ENCODE measurements at regions not wholly inside any gene's neighbourhood (a gene's known extent, or its start where the extent isn't known, plus 50 kb on each side); places are given as distances from the start of the nearest gene placed in this dataset.
"Not testable (repeated sequence)": the region's sequence is repeated elsewhere in the genome, so short reads cannot be mapped to it uniquely, and the experiment has no call there.

GRCh38 chr5:52624291-52624690, 163.4 kb upstream of the ITGA1 start:
- no peak overlapping the region for H3K27ac ChIP-seq
- 82 to 95% (median 87%) methylated on average over 3 of the region's 3 CpGs for WGBS, 3 donors
- H3K4me1 ChIP-seq = no peaks in the 10 kb centered on the region
- no peak for ATAC-seq
- no peak overlapping the region for H3K4me3 ChIP-seq
- H3K9me3 ChIP-seq = no peaks in the 10 kb centered on the region
- TF ChIP-seq CTCF (IDR thresholded peaks at IDR 0.05) = no peak
- DNase-seq = no peak
- H3K27me3 ChIP-seq (ENCODE audit: insufficient read depth in 3 of 3, low read length in 2 of 3) = no peaks in the 10 kb centered on the region
- intact Hi-C loops (cut with DNase I) = no loop called here
- no peaks in the 10 kb centered on the region for H3K36me3 ChIP-seq (ENCODE audit: insufficient read depth in 1 of 2, low read depth in 1 of 2)

GRCh38 chr5:52626312-52626711, 161.4 kb upstream of the ITGA1 start:
- no peaks in the 10 kb centered on the region for H3K9me3 ChIP-seq
- H3K36me3 ChIP-seq (ENCODE audit: insufficient read depth in 1 of 2, low read depth in 1 of 2) = no peaks in the 10 kb centered on the region
- WGBS, 3 donors = 89 to 94% (median 90%) methylated on average over 3 of the region's 3 CpGs
- no peak for TF ChIP-seq CTCF (IDR thresholded peaks at IDR 0.05)
- H3K4me3 ChIP-seq = no peak overlapping the region
- H3K4me1 ChIP-seq = no peaks in the 10 kb centered on the region
- H3K27me3 ChIP-seq (ENCODE audit: insufficient read depth in 3 of 3, low read length in 2 of 3) = no peaks in the 10 kb centered on the region
- H3K27ac ChIP-seq = no peak overlapping the region
- no peak for DNase-seq
- no peak for ATAC-seq
- intact Hi-C loops (cut with DNase I) = no loop called here

- Histone ChIP-seq H3K27ac (no peak overlapping the region), H3K27me3 (ENCODE audit: insufficient read depth in 3 of 3, low read length in 2 of 3) (no peaks in the 10 kb centered on the region), H3K36me3 (ENCODE audit: insufficient read depth in 1 of 2, low read depth in 1 of 2) (no peaks in the 10 kb centered on the region), H3K9me3 (no peaks in the 10 kb centered on the region), H3K4me1 (no peaks in the 10 kb centered on the region), H3K4me3 (no peak overlapping the region)
- 63 to 83% (median 66%) methylated on average over 1 of the region's 1 CpG for WGBS, 3 donors
- no peak for TF ChIP-seq CTCF (IDR thresholded peaks at IDR 0.05)
- ATAC-seq (no peak), DNase-seq (no peak)
- intact Hi-C loops (cut with DNase I) = no loop called here
Measured at GRCh38 chr5:52627740-52628139, 160.0 kb upstream of the ITGA1 start.

GRCh38 chr5:52632281-52632680, 155.4 kb upstream of the ITGA1 start:
- DNase-seq = no peak
- H3K36me3 ChIP-seq (ENCODE audit: insufficient read depth in 1 of 2, low read depth in 1 of 2) = no peaks in the 10 kb centered on the region
- no peaks in the 10 kb centered on the region for H3K9me3 ChIP-seq
- TF ChIP-seq CTCF (IDR thresholded peaks at IDR 0.05) = no peak
- H3K4me1 ChIP-seq = no peaks in the 10 kb centered on the region
- no peak overlapping the region for H3K27ac ChIP-seq
- no peak overlapping the region for H3K4me3 ChIP-seq
- intact Hi-C loops (cut with DNase I) = no loop called here
- WGBS, 3 donors = 86 to 97% (median 91%) methylated on average over 1 of the region's 1 CpG
- no peaks in the 10 kb centered on the region for H3K27me3 ChIP-seq (ENCODE audit: insufficient read depth in 3 of 3, low read length in 2 of 3)
- ATAC-seq = no peak

- H3K27ac ChIP-seq; H3K9me3 ChIP-seq; H3K4me1 ChIP-seq; H3K27me3 ChIP-seq (ENCODE audit: insufficient read depth in 3 of 3, low read length in 2 of 3); H3K36me3 ChIP-seq (ENCODE audit: insufficient read depth in 1 of 2, low read depth in 1 of 2); ATAC-seq; DNase-seq; intact Hi-C loops (cut with DNase I); H3K4me3 ChIP-seq: not testable (repeated sequence)
- WGBS, 3 donors = 89 to 93% (median 91%) methylated on average over 4 of the region's 4 CpGs
Measured at GRCh38 chr5:52634171-52634570, 153.5 kb upstream of the ITGA1 start.

Data from psoas muscle (tissue), 7 donors.